ENCODE measurements at regions not wholly inside any gene's neighbourhood (a gene's known extent, or its start where the extent isn't known, plus 50 kb on each side); places are given as distances from the start of the nearest gene placed in this dataset.
A peak's percentile ranks its signal among the peaks of the same experiment; 100 is the strongest.

DNA sequence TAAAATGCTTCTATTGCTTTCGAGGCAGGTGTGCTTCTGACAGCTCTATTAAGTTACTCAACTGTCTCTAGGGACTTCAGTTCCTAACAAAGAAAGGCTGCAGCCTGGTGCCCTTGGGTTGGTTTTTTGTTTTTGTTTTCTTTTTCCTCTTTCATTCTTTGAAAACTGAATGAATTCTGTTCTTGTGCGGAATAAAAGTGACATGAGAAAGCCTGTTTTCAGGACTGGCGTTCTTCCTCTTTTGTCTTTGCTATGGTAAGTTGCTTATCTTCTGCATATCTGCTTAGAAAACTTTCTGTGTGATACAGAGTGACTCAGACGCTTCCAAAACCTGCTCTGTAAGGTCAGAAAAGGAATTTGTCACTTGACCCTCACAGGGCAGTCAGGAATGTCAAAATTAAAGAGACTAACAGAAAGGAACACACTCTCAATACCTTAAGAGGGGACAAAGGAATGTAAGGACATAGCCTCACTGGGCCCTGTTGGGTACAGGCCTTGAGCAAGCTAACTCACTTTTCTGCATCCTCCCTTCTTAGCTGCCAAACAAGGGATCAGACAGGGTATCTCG lies 56.2 kb upstream of the NHSL1 start (continued):
- TF ChIP-seq, protein P1, sequence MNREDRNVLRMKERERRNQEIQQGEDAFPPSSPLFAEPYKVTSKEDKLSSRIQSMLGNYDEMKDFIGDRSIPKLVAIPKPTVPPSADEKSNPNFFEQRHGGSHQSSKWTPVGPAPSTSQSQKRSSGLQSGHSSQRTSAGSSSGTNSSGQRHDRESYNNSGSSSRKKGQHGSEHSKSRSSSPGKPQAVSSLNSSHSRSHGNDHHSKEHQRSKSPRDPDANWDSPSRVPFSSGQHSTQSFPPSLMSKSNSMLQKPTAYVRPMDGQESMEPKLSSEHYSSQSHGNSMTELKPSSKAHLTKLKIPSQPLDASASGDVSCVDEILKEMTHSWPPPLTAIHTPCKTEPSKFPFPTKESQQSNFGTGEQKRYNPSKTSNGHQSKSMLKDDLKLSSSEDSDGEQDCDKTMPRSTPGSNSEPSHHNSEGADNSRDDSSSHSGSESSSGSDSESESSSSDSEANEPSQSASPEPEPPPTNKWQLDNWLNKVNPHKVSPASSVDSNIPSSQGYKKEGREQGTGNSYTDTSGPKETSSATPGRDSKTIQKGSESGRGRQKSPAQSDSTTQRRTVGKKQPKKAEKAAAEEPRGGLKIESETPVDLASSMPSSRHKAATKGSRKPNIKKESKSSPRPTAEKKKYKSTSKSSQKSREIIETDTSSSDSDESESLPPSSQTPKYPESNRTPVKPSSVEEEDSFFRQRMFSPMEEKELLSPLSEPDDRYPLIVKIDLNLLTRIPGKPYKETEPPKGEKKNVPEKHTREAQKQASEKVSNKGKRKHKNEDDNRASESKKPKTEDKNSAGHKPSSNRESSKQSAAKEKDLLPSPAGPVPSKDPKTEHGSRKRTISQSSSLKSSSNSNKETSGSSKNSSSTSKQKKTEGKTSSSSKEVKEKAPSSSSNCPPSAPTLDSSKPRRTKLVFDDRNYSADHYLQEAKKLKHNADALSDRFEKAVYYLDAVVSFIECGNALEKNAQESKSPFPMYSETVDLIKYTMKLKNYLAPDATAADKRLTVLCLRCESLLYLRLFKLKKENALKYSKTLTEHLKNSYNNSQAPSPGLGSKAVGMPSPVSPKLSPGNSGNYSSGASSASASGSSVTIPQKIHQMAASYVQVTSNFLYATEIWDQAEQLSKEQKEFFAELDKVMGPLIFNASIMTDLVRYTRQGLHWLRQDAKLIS (CRISPR knock-in tag; IDR thresholded peaks at IDR 0.05; ENCODE audit: borderline replicate concordance), result no peak
- TF ChIP-seq NFATC4 (CRISPR knock-in tag; IDR thresholded peaks at IDR 0.05), result no peak
- no peak for TF ChIP-seq ZNF416 (CRISPR knock-in tag; IDR thresholded peaks at IDR 0.05)
- TF ChIP-seq TP53 (CRISPR knock-in tag; IDR thresholded peaks at IDR 0.05), result no peak
- TF ChIP-seq NFYB (CRISPR knock-in tag; conservative IDR thresholded peaks at IDR 0.05; ENCODE audit: low read depth), result no peak
- TF ChIP-seq, protein P2, sequence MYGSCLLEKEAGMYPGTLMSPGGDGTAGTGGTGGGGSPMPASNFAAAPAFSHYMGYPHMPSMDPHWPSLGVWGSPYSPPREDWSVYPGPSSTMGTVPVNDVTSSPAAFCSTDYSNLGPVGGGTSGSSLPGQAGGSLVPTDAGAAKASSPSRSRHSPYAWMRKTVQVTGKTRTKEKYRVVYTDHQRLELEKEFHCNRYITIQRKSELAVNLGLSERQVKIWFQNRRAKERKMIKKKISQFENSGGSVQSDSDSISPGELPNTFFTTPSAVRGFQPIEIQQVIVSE (CRISPR knock-in tag; IDR thresholded peaks at IDR 0.05; ENCODE audit: borderline replicate concordance), result no peak
- TF ChIP-seq MXD4 (CRISPR knock-in tag; IDR thresholded peaks at IDR 0.05; ENCODE audit: borderline replicate concordance), result no peak
- TF ChIP-seq, protein P3, sequence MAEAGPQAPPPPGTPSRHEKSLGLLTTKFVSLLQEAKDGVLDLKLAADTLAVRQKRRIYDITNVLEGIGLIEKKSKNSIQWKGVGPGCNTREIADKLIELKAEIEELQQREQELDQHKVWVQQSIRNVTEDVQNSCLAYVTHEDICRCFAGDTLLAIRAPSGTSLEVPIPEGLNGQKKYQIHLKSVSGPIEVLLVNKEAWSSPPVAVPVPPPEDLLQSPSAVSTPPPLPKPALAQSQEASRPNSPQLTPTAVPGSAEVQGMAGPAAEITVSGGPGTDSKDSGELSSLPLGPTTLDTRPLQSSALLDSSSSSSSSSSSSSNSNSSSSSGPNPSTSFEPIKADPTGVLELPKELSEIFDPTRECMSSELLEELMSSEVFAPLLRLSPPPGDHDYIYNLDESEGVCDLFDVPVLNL (CRISPR knock-in tag; IDR thresholded peaks at IDR 0.05; ENCODE audit: borderline replicate concordance, low read depth), result no peak
- TF ChIP-seq, protein P4, sequence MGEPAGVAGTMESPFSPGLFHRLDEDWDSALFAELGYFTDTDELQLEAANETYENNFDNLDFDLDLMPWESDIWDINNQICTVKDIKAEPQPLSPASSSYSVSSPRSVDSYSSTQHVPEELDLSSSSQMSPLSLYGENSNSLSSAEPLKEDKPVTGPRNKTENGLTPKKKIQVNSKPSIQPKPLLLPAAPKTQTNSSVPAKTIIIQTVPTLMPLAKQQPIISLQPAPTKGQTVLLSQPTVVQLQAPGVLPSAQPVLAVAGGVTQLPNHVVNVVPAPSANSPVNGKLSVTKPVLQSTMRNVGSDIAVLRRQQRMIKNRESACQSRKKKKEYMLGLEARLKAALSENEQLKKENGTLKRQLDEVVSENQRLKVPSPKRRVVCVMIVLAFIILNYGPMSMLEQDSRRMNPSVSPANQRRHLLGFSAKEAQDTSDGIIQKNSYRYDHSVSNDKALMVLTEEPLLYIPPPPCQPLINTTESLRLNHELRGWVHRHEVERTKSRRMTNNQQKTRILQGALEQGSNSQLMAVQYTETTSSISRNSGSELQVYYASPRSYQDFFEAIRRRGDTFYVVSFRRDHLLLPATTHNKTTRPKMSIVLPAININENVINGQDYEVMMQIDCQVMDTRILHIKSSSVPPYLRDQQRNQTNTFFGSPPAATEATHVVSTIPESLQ (CRISPR knock-in tag; IDR thresholded peaks at IDR 0.05), result no peak
- TF ChIP-seq, protein P5, sequence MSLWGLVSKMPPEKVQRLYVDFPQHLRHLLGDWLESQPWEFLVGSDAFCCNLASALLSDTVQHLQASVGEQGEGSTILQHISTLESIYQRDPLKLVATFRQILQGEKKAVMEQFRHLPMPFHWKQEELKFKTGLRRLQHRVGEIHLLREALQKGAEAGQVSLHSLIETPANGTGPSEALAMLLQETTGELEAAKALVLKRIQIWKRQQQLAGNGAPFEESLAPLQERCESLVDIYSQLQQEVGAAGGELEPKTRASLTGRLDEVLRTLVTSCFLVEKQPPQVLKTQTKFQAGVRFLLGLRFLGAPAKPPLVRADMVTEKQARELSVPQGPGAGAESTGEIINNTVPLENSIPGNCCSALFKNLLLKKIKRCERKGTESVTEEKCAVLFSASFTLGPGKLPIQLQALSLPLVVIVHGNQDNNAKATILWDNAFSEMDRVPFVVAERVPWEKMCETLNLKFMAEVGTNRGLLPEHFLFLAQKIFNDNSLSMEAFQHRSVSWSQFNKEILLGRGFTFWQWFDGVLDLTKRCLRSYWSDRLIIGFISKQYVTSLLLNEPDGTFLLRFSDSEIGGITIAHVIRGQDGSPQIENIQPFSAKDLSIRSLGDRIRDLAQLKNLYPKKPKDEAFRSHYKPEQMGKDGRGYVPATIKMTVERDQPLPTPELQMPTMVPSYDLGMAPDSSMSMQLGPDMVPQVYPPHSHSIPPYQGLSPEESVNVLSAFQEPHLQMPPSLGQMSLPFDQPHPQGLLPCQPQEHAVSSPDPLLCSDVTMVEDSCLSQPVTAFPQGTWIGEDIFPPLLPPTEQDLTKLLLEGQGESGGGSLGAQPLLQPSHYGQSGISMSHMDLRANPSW (CRISPR knock-in tag; conservative IDR thresholded peaks at IDR 0.05; ENCODE audit: low read depth), result no peak
- no peak for TF ChIP-seq ESRRA (CRISPR knock-in tag; IDR thresholded peaks at IDR 0.05; ENCODE audit: borderline replicate concordance)

DNA sequence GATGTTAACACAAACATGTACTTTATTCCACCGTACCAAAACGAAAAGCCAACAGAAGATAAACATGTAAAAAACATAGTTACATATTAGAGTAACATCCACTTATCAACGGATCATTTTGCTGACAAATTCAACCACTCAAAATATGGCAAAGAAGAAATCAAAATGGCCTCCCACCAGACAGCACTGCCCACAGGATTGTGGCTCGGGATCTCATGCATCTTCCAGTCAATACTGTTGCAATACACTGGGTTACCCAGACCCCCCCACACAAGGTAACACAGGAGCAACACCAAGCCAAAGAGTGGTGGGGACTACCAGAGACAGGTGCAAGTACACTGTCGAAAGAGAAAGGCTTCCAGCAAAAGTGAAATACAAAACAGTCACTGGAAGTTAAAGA lies 57.9 kb upstream of the NHSL1 start:
- Mint-ChIP-seq H3K4me1 (peaks cover 53% of the 10 kb centered on the region), H3K27me3 (ENCODE audit: low read depth) (no peaks in the 10 kb centered on the region), H3K4me3 (no peak overlapping the region), H3K27ac (peak overlapping the region; percentile 84), H3K9me3 (no peaks in the 10 kb centered on the region), H3K36me3 (no peaks in the 10 kb centered on the region)
- no peak for DNase-seq (ENCODE audit: low spot score)
- no peak for ATAC-seq
- ChIA-PET POLR2A (no interaction called here), CTCF (no interaction called here)
- TF ChIP-seq, protein P6, sequence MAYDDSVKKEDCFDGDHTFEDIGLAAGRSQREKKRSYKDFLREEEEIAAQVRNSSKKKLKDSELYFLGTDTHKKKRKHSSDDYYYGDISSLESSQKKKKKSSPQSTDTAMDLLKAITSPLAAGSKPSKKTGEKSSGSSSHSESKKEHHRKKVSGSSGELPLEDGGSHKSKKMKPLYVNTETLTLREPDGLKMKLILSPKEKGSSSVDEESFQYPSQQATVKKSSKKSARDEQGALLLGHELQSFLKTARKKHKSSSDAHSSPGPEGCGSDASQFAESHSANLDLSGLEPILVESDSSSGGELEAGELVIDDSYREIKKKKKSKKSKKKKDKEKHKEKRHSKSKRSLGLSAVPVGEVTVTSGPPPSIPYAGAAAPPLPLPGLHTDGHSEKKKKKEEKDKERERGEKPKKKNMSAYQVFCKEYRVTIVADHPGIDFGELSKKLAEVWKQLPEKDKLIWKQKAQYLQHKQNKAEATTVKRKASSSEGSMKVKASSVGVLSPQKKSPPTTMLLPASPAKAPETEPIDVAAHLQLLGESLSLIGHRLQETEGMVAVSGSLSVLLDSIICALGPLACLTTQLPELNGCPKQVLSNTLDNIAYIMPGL (CRISPR knock-in tag; IDR thresholded peaks at IDR 0.05), result no peak
- no peak for TF ChIP-seq ELF4 (CRISPR knock-in tag; IDR thresholded peaks at IDR 0.05; ENCODE audit: low read depth)
- no peak for TF ChIP-seq GABPB1 (CRISPR knock-in tag; IDR thresholded peaks at IDR 0.05)
- TF ChIP-seq, protein P7, sequence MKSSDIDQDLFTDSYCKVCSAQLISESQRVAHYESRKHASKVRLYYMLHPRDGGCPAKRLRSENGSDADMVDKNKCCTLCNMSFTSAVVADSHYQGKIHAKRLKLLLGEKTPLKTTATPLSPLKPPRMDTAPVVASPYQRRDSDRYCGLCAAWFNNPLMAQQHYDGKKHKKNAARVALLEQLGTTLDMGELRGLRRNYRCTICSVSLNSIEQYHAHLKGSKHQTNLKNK (CRISPR knock-in tag; IDR thresholded peaks at IDR 0.05), result no peak
- TF ChIP-seq SMAD3 (CRISPR knock-in tag; IDR thresholded peaks at IDR 0.05; ENCODE audit: borderline replicate concordance), result no peak
- TF ChIP-seq, protein P8, sequence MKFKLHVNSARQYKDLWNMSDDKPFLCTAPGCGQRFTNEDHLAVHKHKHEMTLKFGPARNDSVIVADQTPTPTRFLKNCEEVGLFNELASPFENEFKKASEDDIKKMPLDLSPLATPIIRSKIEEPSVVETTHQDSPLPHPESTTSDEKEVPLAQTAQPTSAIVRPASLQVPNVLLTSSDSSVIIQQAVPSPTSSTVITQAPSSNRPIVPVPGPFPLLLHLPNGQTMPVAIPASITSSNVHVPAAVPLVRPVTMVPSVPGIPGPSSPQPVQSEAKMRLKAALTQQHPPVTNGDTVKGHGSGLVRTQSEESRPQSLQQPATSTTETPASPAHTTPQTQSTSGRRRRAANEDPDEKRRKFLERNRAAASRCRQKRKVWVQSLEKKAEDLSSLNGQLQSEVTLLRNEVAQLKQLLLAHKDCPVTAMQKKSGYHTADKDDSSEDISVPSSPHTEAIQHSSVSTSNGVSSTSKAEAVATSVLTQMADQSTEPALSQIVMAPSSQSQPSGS (CRISPR knock-in tag; IDR thresholded peaks at IDR 0.05; ENCODE audit: borderline replicate concordance, low read depth), result no peak
- no peak for TF ChIP-seq FOXP1 (CRISPR knock-in tag; IDR thresholded peaks at IDR 0.05; ENCODE audit: borderline replicate concordance)
- no peak for TF ChIP-seq ZNF396 (CRISPR knock-in tag; IDR thresholded peaks at IDR 0.05; ENCODE audit: borderline replicate concordance)
- TF ChIP-seq, protein P9, sequence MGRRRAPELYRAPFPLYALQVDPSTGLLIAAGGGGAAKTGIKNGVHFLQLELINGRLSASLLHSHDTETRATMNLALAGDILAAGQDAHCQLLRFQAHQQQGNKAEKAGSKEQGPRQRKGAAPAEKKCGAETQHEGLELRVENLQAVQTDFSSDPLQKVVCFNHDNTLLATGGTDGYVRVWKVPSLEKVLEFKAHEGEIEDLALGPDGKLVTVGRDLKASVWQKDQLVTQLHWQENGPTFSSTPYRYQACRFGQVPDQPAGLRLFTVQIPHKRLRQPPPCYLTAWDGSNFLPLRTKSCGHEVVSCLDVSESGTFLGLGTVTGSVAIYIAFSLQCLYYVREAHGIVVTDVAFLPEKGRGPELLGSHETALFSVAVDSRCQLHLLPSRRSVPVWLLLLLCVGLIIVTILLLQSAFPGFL (CRISPR knock-in tag; IDR thresholded peaks at IDR 0.05; ENCODE audit: borderline replicate concordance), result no peak

Data from WTC11 (cell line).